Esophagus squamous epithelium (tissue), 5 donors: ENCODE measurements at regions not wholly inside any gene's neighbourhood (a gene's known extent, or its start where the extent isn't known, plus 50 kb on each side); places are given as distances from the start of the nearest gene placed in this dataset.

Experiments used
- DNase-seq: peaks from one replicate; lab custom pipeline; 2025; lab: John Stamatoyannopoulos, UW
- H3K27ac ChIP-seq, 4 donors: fragments of 200-600 bp; sonication (generic); one replicate each; pipeline ENCODE4 v1.5.1; 2016 to 2019; ENCODE audit warnings: mild to moderate bottlenecking in 1 of 4
- H3K27me3 ChIP-seq, 4 donors: fragments of 200-600 bp; sonication (generic); 1 replicate in 3 of 4; 2 replicates in 1 of 4; pipeline versions ENCODE4 v1.5.1 to v1.6.0; 2017 to 2021; ENCODE audit warnings: antibody characterized with exemption in 1 of 4
- H3K36me3 ChIP-seq, 3 donors: fragments of 200-600 bp; sonication (generic); one replicate each; pipeline ENCODE4 v1.5.1; 2016 to 2019
- H3K4me1 ChIP-seq, 3 donors: fragments of 200-600 bp; sonication (generic); one replicate each; pipeline ENCODE4 v1.5.1; 2017 to 2019
- H3K4me3 ChIP-seq, 4 donors: fragments of 200-600 bp; sonication (generic); 1 replicate in 3 of 4; 2 replicates in 1 of 4; pipeline ENCODE4 v1.5.1; 2016 to 2019; ENCODE audit warnings: mild to moderate bottlenecking in 2 of 4, moderate library complexity in 1 of 4
- H3K9me3 ChIP-seq, 3 donors: fragments of 200-600 bp; sonication (generic); one replicate each; pipeline ENCODE4 v1.5.1; 2016 to 2019
- POLR2A ChIP-seq, 4 donors: fragments of 450-650 bp; IDR thresholded peaks; one replicate each; pipeline ENCODE4 v1.6.1; 2017; ENCODE audit warnings: antibody characterized with exemption in 4 of 4, mild to moderate bottlenecking in 4 of 4, moderate library complexity in 3 of 4
- WGBS, 2 donors: methylation state at CpG; one replicate each; pipeline ENCODE4 v1.1.5; 2018; 5-methylcytosine and 5-hydroxymethylcytosine counted together
- intact Hi-C: fragments of 100-400 bp; cut with DNase I; formaldehyde crosslinking; loops from one replicate; pipeline ENCODE4 v1.15.0; 2022
- small RNA-seq, 4 donors: library from RNA; depleted of rRNA; stranded (forward); fragments of <200 nt; gene quantifications; one replicate each; pipeline ENCODE3, GENCODE V24; 2016
- TF ChIP-seq, protein P1 (sequence below), 6 experiments: fragments of 450-650 bp in 4 of 6; fragments of 200-600 bp in 2 of 6; sonication (generic) in 2 of 6; IDR thresholded peaks; one replicate each; pipeline ENCODE4 v1.5.1; 2016 to 2019; ENCODE audit warnings: antibody characterized with exemption in 6 of 6, mild to moderate bottlenecking in 4 of 6, moderate library complexity in 4 of 6
- donor health status: DM: yes; HTN: yes; CAD: no.

DNA sequence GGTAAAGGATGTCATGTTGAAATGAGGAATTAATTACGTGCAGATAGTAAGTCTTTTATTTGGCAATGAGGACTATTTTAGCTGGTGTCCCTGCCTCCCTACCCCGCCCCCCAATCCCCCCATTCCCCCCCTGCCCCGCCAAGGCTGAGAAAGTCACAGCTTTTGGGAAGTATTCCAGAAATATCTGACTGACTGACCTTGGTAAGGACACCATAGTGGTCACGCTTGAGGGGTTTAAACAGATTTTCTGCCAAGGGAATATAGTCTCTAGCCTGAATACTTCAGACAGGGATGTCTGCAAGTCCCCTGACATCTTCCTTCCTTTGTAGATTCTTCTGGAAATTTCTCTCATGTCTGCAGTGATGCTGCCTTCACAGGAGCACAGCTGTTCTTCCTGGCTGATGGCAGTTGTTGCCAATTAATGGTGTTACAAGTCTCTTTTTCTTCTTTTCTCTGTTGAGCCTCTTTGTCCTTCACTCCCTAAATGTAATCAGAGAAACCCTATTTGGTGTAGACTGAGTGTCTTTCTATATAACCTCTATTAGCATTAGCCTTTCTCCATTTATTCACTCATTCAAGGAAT, 53.7 kb upstream of the MGAT5 start:
- no peak overlapping the region for H3K4me3 ChIP-seq

DNA sequence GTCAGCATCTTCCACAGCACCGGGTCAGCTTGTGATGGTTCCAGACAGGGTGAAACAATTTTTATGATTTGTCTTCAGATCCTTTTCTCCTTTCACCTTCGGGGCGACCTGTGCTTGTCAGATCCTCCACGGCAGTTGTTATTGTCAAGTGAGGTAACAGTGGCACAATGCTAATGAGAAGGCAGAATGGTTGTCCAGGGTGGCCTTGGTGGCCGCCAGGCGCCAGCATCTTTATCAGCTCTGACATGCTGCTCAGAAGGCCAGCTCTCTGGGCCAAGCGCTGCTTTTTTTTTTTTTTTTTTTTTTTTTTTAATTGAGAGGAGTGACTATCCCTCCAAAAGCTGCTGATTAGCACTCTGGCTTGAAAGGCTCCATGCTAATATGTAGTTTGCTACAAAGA, 52.3 kb upstream of the MGAT5 start:
- Histone ChIP-seq H3K4me3 (no peak overlapping the region), H3K27ac (no peak overlapping the region), H3K27me3 (no peaks in the 10 kb centered on the region), H3K4me1 (peaks cover 0 to 59% (median 10%) of the 10 kb centered on the region in 3 donors), H3K36me3 (no peaks in the 10 kb centered on the region), H3K9me3 (no peaks in the 10 kb centered on the region)
- WGBS, 2 donors: 94 to 95% methylated on average over 7 of the region's 7 CpGs
- TF ChIP-seq POLR2A (IDR thresholded peaks at IDR 0.05): no peak
- TF ChIP-seq, protein P1, sequence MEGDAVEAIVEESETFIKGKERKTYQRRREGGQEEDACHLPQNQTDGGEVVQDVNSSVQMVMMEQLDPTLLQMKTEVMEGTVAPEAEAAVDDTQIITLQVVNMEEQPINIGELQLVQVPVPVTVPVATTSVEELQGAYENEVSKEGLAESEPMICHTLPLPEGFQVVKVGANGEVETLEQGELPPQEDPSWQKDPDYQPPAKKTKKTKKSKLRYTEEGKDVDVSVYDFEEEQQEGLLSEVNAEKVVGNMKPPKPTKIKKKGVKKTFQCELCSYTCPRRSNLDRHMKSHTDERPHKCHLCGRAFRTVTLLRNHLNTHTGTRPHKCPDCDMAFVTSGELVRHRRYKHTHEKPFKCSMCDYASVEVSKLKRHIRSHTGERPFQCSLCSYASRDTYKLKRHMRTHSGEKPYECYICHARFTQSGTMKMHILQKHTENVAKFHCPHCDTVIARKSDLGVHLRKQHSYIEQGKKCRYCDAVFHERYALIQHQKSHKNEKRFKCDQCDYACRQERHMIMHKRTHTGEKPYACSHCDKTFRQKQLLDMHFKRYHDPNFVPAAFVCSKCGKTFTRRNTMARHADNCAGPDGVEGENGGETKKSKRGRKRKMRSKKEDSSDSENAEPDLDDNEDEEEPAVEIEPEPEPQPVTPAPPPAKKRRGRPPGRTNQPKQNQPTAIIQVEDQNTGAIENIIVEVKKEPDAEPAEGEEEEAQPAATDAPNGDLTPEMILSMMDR (IDR thresholded peaks at IDR 0.05): no peak
- no peak for DNase-seq
- intact Hi-C loops: loop anchor here (10.0 kb wide), 1 partner anchor 77 kb away; no protein-coding TSS in a partner anchor

More for the DNA sequence above, 53.7 kb upstream of the MGAT5 start:
- intact Hi-C loops: loop anchor here (10.0 kb wide), 1 partner anchor 75 kb away; no protein-coding TSS in a partner anchor
- no peak for DNase-seq
- TF ChIP-seq, protein P1 (IDR thresholded peaks at IDR 0.05): no peak
- TF ChIP-seq POLR2A (IDR thresholded peaks at IDR 0.05): no peak
- Histone ChIP-seq H3K27ac (no peak overlapping the region), H3K4me1 (peaks cover 0 to 45% (median 10%) of the 10 kb centered on the region in 3 donors), H3K27me3 (no peaks in the 10 kb centered on the region), H3K9me3 (no peaks in the 10 kb centered on the region), H3K36me3 (no peaks in the 10 kb centered on the region)
- 74 to 81% methylated on average over 2 to 3 of the region's 4 CpGs for WGBS, 2 donors

GRCh38 chr2:134202371-134202770, 51.5 kb upstream of the MGAT5 start:
- intact Hi-C loops: loop anchor here (10.0 kb wide), 1 partner anchor 78 kb away; no protein-coding TSS in a partner anchor
- Histone ChIP-seq H3K36me3 (no peaks in the 10 kb centered on the region), H3K4me1 (peaks cover 0 to 67% (median 14%) of the 10 kb centered on the region in 3 donors), H3K27ac (no peak overlapping the region), H3K27me3 (no peaks in the 10 kb centered on the region), H3K9me3 (no peaks in the 10 kb centered on the region), H3K4me3 (no peak overlapping the region)
- TF ChIP-seq, protein P1 (IDR thresholded peaks at IDR 0.05): no peak
- no peak for TF ChIP-seq POLR2A (IDR thresholded peaks at IDR 0.05)
- 72 to 85% methylated on average over 3 to 4 of the region's 4 CpGs for WGBS, 2 donors
- DNase-seq: no peak

- Histone ChIP-seq H3K27me3 (no peaks in the 10 kb centered on the region), H3K36me3 (no peaks in the 10 kb centered on the region), H3K4me3 (no peak overlapping the region), H3K9me3 (no peaks in the 10 kb centered on the region), H3K27ac (no peak overlapping the region), H3K4me1 (peaks cover 0 to 68% (median 9%) of the 10 kb centered on the region in 3 donors)
- DNase-seq: no peak
- no peak for TF ChIP-seq POLR2A (IDR thresholded peaks at IDR 0.05)
- TF ChIP-seq, protein P1 (IDR thresholded peaks at IDR 0.05): no peak
- intact Hi-C loops: loop anchor here (10.0 kb wide), 1 partner anchor 78 kb away; no protein-coding TSS in a partner anchor
These were observed 50.7 kb upstream of the MGAT5 start for GRCh38 chr2:134203175-134203574.

Small RNAs in the stretch of these regions (small RNA-seq; reads per million reads assigned to genes)
- gene MIR3679: 0.07 to 0.74 (median 0.32) reads per million in 4 donors
